Neural crest cell (in vitro differentiated cells): ENCODE measurements at regions not wholly inside any gene's neighbourhood (a gene's known extent, or its start where the extent isn't known, plus 50 kb on each side); places are given as distances from the start of the nearest gene placed in this dataset.
"Not testable (repeated sequence)": the region's sequence is repeated elsewhere in the genome, so short reads cannot be mapped to it uniquely, and the experiment has no call there.

Experiments
- DNase-seq: peaks from one replicate; pipeline ENCODE4 v3.0.0; 2021; ENCODE audit warnings: low read depth, mixed read lengths, low spot score
- H3K27ac Mint-ChIP-seq: one replicate; pipeline ENCODE4 v1.8.0; 2021; ENCODE audit warnings: mild to moderate bottlenecking, mixed read lengths; ENCODE audit not compliant: unreplicated experiment
- H3K27me3 Mint-ChIP-seq: 2 replicates; pipeline ENCODE4 v1.8.0; 2021; ENCODE audit warnings: low read depth, mild to moderate bottlenecking, mixed read lengths
- H3K36me3 Mint-ChIP-seq: 2 replicates; pipeline ENCODE4 v1.8.0; 2021; ENCODE audit warnings: low read depth, mild to moderate bottlenecking, mixed read lengths
- H3K4me1 Mint-ChIP-seq: 2 replicates; pipeline ENCODE4 v1.8.0; 2021; ENCODE audit warnings: mixed read lengths
- H3K4me3 Mint-ChIP-seq: one replicate; pipeline ENCODE4 v1.8.0; 2021; ENCODE audit warnings: mild to moderate bottlenecking, mixed read lengths
- H3K9me3 Mint-ChIP-seq: 2 replicates; pipeline ENCODE4 v1.8.0; 2021; ENCODE audit warnings: mixed read lengths
- TF ChIP-seq, protein P1 (sequence below): fragments of 200-600 bp; sonication (generic); conservative IDR thresholded peaks from 2 replicates; pipeline ENCODE4 v1.5.0; 2021; ENCODE audit warnings: antibody characterized with exemption, mild to moderate bottlenecking

GRCh38 chr5:121090822-121091221 lies 626.7 kb downstream of the PRR16 start:
- Mint-ChIP-seq H3K36me3 (no peaks in the 10 kb centered on the region), H3K27ac (no peak overlapping the region), H3K27me3 (no peaks in the 10 kb centered on the region), H3K9me3 (no peaks in the 10 kb centered on the region), H3K4me1 (no peaks in the 10 kb centered on the region), H3K4me3 (no peak overlapping the region)
- TF ChIP-seq, protein P1, sequence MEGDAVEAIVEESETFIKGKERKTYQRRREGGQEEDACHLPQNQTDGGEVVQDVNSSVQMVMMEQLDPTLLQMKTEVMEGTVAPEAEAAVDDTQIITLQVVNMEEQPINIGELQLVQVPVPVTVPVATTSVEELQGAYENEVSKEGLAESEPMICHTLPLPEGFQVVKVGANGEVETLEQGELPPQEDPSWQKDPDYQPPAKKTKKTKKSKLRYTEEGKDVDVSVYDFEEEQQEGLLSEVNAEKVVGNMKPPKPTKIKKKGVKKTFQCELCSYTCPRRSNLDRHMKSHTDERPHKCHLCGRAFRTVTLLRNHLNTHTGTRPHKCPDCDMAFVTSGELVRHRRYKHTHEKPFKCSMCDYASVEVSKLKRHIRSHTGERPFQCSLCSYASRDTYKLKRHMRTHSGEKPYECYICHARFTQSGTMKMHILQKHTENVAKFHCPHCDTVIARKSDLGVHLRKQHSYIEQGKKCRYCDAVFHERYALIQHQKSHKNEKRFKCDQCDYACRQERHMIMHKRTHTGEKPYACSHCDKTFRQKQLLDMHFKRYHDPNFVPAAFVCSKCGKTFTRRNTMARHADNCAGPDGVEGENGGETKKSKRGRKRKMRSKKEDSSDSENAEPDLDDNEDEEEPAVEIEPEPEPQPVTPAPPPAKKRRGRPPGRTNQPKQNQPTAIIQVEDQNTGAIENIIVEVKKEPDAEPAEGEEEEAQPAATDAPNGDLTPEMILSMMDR, result no peak
- DNase-seq, result no peak

DNA sequence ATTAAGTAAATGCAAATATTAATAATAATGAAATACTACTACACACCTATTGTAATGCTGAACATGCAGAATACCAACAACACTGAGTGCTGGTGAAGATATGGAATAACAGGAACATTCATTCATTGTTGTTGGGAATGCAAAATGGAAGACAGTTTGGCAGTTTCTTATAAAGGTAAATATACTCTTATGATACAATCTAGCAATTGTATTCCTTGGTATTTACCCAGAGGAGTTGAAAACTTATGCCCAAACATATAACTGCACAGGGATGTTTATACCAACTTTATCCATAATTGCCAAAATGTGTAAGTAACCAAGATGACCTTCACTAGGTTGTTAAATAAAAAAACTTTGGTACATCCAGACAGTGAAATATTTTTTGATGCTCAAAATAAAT lies 636.8 kb downstream of the PRR16 start:
- TF ChIP-seq, protein P1, result no peak
- Mint-ChIP-seq H3K4me3 (no peak overlapping the region), H3K27me3 (no peaks in the 10 kb centered on the region), H3K4me1 (no peaks in the 10 kb centered on the region), H3K27ac (no peak overlapping the region), H3K9me3 (peaks cover 2% of the 10 kb centered on the region), H3K36me3 (no peaks in the 10 kb centered on the region)
- no peak for DNase-seq

- no peaks in the 10 kb centered on the region for H3K36me3 Mint-ChIP-seq
These were observed 641.8 kb downstream of the PRR16 start for GRCh38 chr5:121105921-121106320.

DNA sequence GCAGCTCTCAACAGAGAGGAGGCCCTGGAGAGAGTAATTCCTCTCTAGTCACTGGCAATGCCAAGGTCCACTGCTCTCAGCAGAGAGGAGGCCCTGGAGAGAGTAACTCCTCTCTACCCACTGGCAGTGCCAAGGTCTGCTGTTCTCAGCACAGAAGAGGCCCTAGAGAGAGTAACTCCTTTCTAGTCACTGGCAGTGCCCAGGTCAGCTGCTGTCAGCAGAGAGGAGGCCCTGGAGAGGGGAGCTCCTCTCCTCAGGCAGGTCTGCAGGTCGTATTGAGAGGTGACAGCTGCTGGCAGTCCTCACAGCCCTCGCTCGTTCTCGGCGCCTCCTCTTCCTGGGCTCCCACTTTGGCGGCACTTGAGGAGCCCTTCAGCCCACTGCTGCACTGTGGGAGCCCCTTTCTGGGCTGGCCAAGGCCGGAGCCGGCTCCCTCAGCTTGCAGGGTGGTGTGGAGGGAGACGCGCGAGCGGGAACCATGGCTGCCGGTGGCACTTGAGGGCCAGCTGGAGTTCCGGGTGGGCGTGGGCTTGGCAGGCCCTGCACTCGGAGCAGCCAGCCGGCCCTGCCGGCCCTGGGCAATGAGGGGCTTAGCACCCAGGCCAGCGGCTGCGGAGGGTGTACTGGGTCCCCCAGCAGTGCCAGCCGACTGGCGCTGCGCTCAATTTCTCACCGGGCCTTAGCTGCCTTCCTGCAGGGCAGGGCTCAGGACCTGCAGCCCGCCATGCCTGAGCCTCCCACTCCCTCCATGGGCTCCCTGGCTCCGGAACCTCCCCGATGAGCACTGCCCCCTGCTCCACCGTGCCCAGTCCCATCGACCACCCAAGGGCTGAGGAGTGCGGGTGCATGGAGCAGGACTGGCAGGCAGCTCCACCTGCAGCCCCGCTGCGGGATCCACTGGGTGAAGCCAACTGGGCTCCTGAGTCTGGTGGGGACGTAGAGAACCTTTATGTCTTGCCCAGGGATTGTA lies 642.9 kb downstream of the PRR16 start:
- H3K36me3 Mint-ChIP-seq, H3K27ac Mint-ChIP-seq, H3K27me3 Mint-ChIP-seq, DNase-seq, H3K9me3 Mint-ChIP-seq, H3K4me1 Mint-ChIP-seq, H3K4me3 Mint-ChIP-seq: not testable (repeated sequence)

More at GRCh38 chr5:121105921-121106320, 641.8 kb downstream of the PRR16 start:
- no peaks in the 10 kb centered on the region for H3K27me3 Mint-ChIP-seq
- H3K4me3 Mint-ChIP-seq, result no peak overlapping the region
- peaks cover 2% of the 10 kb centered on the region for H3K9me3 Mint-ChIP-seq
- DNase-seq, result no peak
- TF ChIP-seq, protein P1, result no peak
- H3K27ac Mint-ChIP-seq, result no peak overlapping the region
- H3K4me1 Mint-ChIP-seq, result peaks cover 4% of the 10 kb centered on the region

DNA sequence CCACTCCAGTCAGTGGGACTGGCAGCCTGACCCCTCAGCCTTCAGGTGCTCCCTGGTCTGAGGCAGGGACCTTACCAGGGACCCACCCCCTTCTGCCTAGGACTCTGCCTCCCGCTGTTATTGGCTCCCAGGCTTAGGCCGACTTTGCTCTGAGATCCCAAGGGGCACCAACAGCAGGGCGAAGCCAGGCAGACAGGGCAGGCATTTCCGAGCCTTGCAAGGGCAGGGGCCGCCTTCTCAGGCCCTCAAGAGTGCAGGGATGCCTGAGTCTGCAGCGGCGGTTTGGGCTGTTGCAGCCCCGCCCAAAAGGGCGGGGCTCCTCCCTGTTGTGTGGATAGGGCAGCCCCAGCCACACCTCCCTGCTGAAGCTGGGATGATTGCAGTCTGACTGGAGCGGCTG lies 644.6 kb downstream of the PRR16 start:
- TF ChIP-seq, protein P1, result no peak
- H3K36me3 Mint-ChIP-seq, result no peaks in the 10 kb centered on the region
- H3K9me3 Mint-ChIP-seq, result peaks cover 2% of the 10 kb centered on the region
- H3K27me3 Mint-ChIP-seq, result no peaks in the 10 kb centered on the region
- H3K4me3 Mint-ChIP-seq, result no peak overlapping the region
- DNase-seq, result no peak
- H3K4me1 Mint-ChIP-seq, result peaks cover 4% of the 10 kb centered on the region
- H3K27ac Mint-ChIP-seq, result no peak overlapping the region

GRCh38 chr5:121109817-121110216 lies 645.7 kb downstream of the PRR16 start:
- Mint-ChIP-seq H3K9me3 (peaks cover 2% of the 10 kb centered on the region), H3K4me3 (no peak overlapping the region), H3K4me1 (peaks cover 4% of the 10 kb centered on the region), H3K27me3 (no peaks in the 10 kb centered on the region), H3K36me3 (no peaks in the 10 kb centered on the region), H3K27ac (no peak overlapping the region)
- TF ChIP-seq, protein P1, result no peak
- no peak for DNase-seq
